GM23248 (cell line): ENCODE measurements at regions not wholly inside any gene's neighbourhood (a gene's known extent, or its start where the extent isn't known, plus 50 kb on each side); places are given as distances from the start of the nearest gene placed in this dataset.

ENCODE experiments used
- EZH2 ChIP-seq: fragments of 200-600 bp; sonication (generic); IDR thresholded peaks from 2 replicates; pipeline ENCODE4 v1.6.1; 2018; ENCODE audit warnings: antibody characterized with exemption, mild to moderate bottlenecking; ENCODE audit not compliant: insufficient read depth, poor library complexity, severe bottlenecking
- EZH2phosphoT487 ChIP-seq: fragments of 200-600 bp; sonication (generic); IDR thresholded peaks from 2 replicates; pipeline ENCODE4 v1.6.1; 2018; ENCODE audit warnings: antibody characterized with exemption, moderate library complexity, mild to moderate bottlenecking, low read depth; ENCODE audit not compliant: insufficient read depth

- TF ChIP-seq EZH2 (no peak), EZH2phosphoT487 (no peak)
Measured at GRCh38 chr7:26493737-26494428, 202.2 kb downstream of the SNX10 start.
